IMR-90 (cell line): ENCODE measurements at regions not wholly inside any gene's neighbourhood (a gene's known extent, or its start where the extent isn't known, plus 50 kb on each side); places are given as distances from the start of the nearest gene placed in this dataset.

Experiments
- ATAC-seq: fragments of 200-7000 bp; cut with Tn5 transposase; 2 replicates; pipeline ENCODE4 v1.9.1; 2020; ENCODE audit warnings: low read depth, mild to moderate bottlenecking, moderate library complexity
- BruUV-seq: library from RNA; stranded (reverse); fragments of 400-500 nt; replicated peaks from 2 replicates; lab custom pipeline; 2021; lab: Mats Ljungman, UMichigan
- CTCF ChIA-PET: fragments of 300-600 bp; formaldehyde crosslinking; extraction: SDS; loops from one replicate; lab custom pipeline; 2021; ENCODE audit warnings: antibody characterized with exemption; lab: Yijun Ruan, JAX
- POLR2A ChIA-PET: fragments of 300-600 bp; sonication (Branson Sonifier 250); formaldehyde crosslinking; loops from one replicate; lab custom pipeline; 2022; ENCODE audit warnings: antibody characterized with exemption; ENCODE audit not compliant: unreplicated experiment; lab: Charles Lee
- DNase-seq: peaks from one replicate; pipeline ENCODE4 v3.0.0; 2013
- H2AFZ ChIP-seq: replicated peaks from 2 replicates; pipeline ENCODE3; 2013; ENCODE audit warnings: low read length, mild to moderate bottlenecking; ENCODE audit not compliant: poor library complexity
- H2AK5ac ChIP-seq: 2 replicates; pipeline ENCODE4 v1.6.1; 2013; ENCODE audit warnings: low read depth, low read length, inconsistent platforms
- H2AK9ac ChIP-seq: replicated peaks from 2 replicates; pipeline ENCODE3; 2013; ENCODE audit warnings: mild to moderate bottlenecking, low read depth, low read length, moderate library complexity; ENCODE audit not compliant: poor library complexity
- H2BK120ac ChIP-seq: 2 replicates; pipeline ENCODE4 v1.6.1; 2013; ENCODE audit warnings: low read depth, low read length, inconsistent platforms
- H2BK15ac ChIP-seq: 3 replicates; pipeline ENCODE4 v1.6.1; 2013; ENCODE audit warnings: low read depth, low read length, inconsistent platforms
- H2BK20ac ChIP-seq: 2 replicates; pipeline ENCODE4 v1.6.1; 2013; ENCODE audit warnings: low read depth, mild to moderate bottlenecking, inconsistent platforms, low read length, moderate library complexity
- H2BK5ac ChIP-seq: 2 replicates; pipeline ENCODE4 v1.6.1; 2013; ENCODE audit warnings: mild to moderate bottlenecking, low read depth, low read length, inconsistent platforms; ENCODE audit not compliant: poor library complexity, severe bottlenecking
- H3K14ac ChIP-seq: replicated peaks from 2 replicates; pipeline ENCODE4 v1.6.1; 2013; ENCODE audit warnings: low read depth, low read length, inconsistent platforms
- H3K18ac ChIP-seq: 2 replicates; pipeline ENCODE4 v1.6.1; 2013; ENCODE audit warnings: low read depth, low read length, control low read depth
- H3K23ac ChIP-seq: 2 replicates; pipeline ENCODE4 v1.6.1; 2013; ENCODE audit warnings: low read depth, low read length, inconsistent platforms
- H3K27ac ChIP-seq: 2 replicates; pipeline ENCODE4 v1.5.1; 2013; ENCODE audit warnings: mild to moderate bottlenecking, control low read depth, low read length; ENCODE audit not compliant: insufficient read depth
- H3K27me3 ChIP-seq: 2 replicates; pipeline ENCODE4 v1.6.1; 2013; ENCODE audit warnings: low read length; ENCODE audit not compliant: control insufficient read depth, insufficient read depth
- H3K36me3 ChIP-seq: 2 replicates; pipeline ENCODE4 v1.6.1; 2013; ENCODE audit warnings: low read length, mixed read lengths; ENCODE audit not compliant: control insufficient read depth, insufficient read depth
- H3K4ac ChIP-seq: 2 replicates; pipeline ENCODE4 v1.6.1; 2013; ENCODE audit warnings: low read depth, low read length, inconsistent platforms
- H3K4me1 ChIP-seq: 2 replicates; pipeline ENCODE4 v1.6.1; 2013; ENCODE audit warnings: low read length, mixed read lengths; ENCODE audit not compliant: control insufficient read depth, insufficient read depth
- H3K4me2 ChIP-seq: 2 replicates; pipeline ENCODE4 v1.6.1; 2013; ENCODE audit warnings: low read depth, mild to moderate bottlenecking, control low read depth, low read length, moderate library complexity
- H3K4me3 ChIP-seq: 2 replicates; pipeline ENCODE4 v1.5.1; 2013; ENCODE audit warnings: low read depth, mild to moderate bottlenecking, control low read depth, low read length, moderate library complexity; ENCODE audit not compliant: insufficient read depth
- H3K56ac ChIP-seq: 2 replicates; pipeline ENCODE4 v1.6.1; 2013; ENCODE audit warnings: low read length, inconsistent platforms; ENCODE audit not compliant: insufficient read depth; ENCODE audit errors: extremely low read depth
- H3K79me1 ChIP-seq, 2 experiments: 2 replicates each; pipeline ENCODE4 v1.6.1; 2013; ENCODE audit warnings: low read length in 2 of 2, inconsistent platforms in 1 of 2, low read depth in 1 of 2
- H3K9ac ChIP-seq: 2 replicates; pipeline ENCODE4 v1.6.1; 2013; ENCODE audit warnings: low read depth, low read length, control low read depth
- H3K9me1 ChIP-seq: 2 replicates; pipeline ENCODE4 v1.6.1; 2013; ENCODE audit warnings: low read length, inconsistent platforms; ENCODE audit not compliant: insufficient read depth
- H3K9me3 ChIP-seq: 2 replicates; pipeline ENCODE4 v1.6.1; 2013; ENCODE audit warnings: low read length; ENCODE audit not compliant: control insufficient read depth, insufficient read depth
- H4K20me1 ChIP-seq: 2 replicates; pipeline ENCODE4 v1.6.1; 2013; ENCODE audit warnings: low read length, inconsistent platforms; ENCODE audit not compliant: insufficient read depth
- H4K5ac ChIP-seq: 2 replicates; pipeline ENCODE4 v1.6.1; 2013; ENCODE audit warnings: mild to moderate bottlenecking, low read depth, low read length, control low read depth
- H4K8ac ChIP-seq, 2 experiments: 2 replicates each; pipeline ENCODE4 v1.6.1; 2013; ENCODE audit warnings: low read depth in 2 of 2, low read length in 2 of 2, control low read depth in 1 of 2, inconsistent platforms in 1 of 2
- H4K91ac ChIP-seq: 2 replicates; pipeline ENCODE4 v1.6.1; 2013; ENCODE audit warnings: low read depth, low read length, inconsistent platforms; ENCODE audit not compliant: insufficient read depth
- MAFK ChIP-seq: IDR thresholded peaks from 2 replicates; pipeline ENCODE4 v1.6.1; 2012; ENCODE audit warnings: low read depth, low read length, improper control_type of control experiment
- MAZ ChIP-seq: IDR thresholded peaks from 2 replicates; pipeline ENCODE4 v1.6.1; 2012; ENCODE audit warnings: low read depth, mild to moderate bottlenecking, low read length, improper control_type of control experiment, moderate library complexity, borderline replicate concordance
- MXI1 ChIP-seq: IDR thresholded peaks from 2 replicates; pipeline ENCODE4 v1.6.1; 2012; ENCODE audit warnings: low read depth, mild to moderate bottlenecking, low read length, moderate library complexity, borderline replicate concordance
- NFE2L2 ChIP-seq: fragments of 150-350 bp; IDR thresholded peaks from 2 replicates; pipeline ENCODE4 v1.6.1; 2016; ENCODE audit warnings: low read depth, mild to moderate bottlenecking, low read length
- POLR2A ChIP-seq: IDR thresholded peaks from 2 replicates; pipeline ENCODE4 v1.6.1; 2012; ENCODE audit warnings: mild to moderate bottlenecking, low read depth, low read length
- RAD21 ChIP-seq: IDR thresholded peaks from 2 replicates; pipeline ENCODE4 v1.6.1; 2012; ENCODE audit warnings: low read length, improper control_type of control experiment
- RCOR1 ChIP-seq: IDR thresholded peaks from 2 replicates; pipeline ENCODE4 v1.6.1; 2012; ENCODE audit warnings: mild to moderate bottlenecking, low read length, improper control_type of control experiment; ENCODE audit not compliant: insufficient replicate concordance
- RFX5 ChIP-seq: IDR thresholded peaks from 2 replicates; pipeline ENCODE4 v1.8.0; 2012; ENCODE audit warnings: low read depth, mild to moderate bottlenecking, low read length, moderate library complexity
- SMC3 ChIP-seq: fragments of 150-350 bp; IDR thresholded peaks from 2 replicates; pipeline ENCODE4 v1.6.1; 2016; ENCODE audit warnings: low read depth, mild to moderate bottlenecking, antibody characterized with exemption, low read length, moderate library complexity
- WGBS, 2 experiments: methylation state at CpG; one replicate each; pipeline versions ENCODE4 v1.1.5 to v1.1.7; 2013; ENCODE audit warnings: missing lambda C conversion rate in 2 of 2; ENCODE audit not compliant: insufficient read length in 1 of 2; ENCODE audit errors: extremely low coverage in 2 of 2; 5-methylcytosine and 5-hydroxymethylcytosine counted together
- dilution Hi-C: fragments of 300-500 bp; cut with HindIII; formaldehyde crosslinking; loops from one replicate; pipeline ENCODE4 v1.14.3; 2018; ENCODE audit warnings: low sequenced_read_pairs; ENCODE audit not compliant: unreplicated experiment
- in situ Hi-C: fragments of 300-500 bp; cut with MboI; formaldehyde crosslinking; loops from 3 replicates; pipeline ENCODE4 v1.14.3; 2019; ENCODE audit warnings: low sequenced_read_pairs, inconsistent platforms, mixed read lengths
- intact Hi-C: fragments of 100-400 bp; cut with micrococcal nuclease; formaldehyde crosslinking; loops from 2 replicates; pipeline ENCODE4 v1.10.0; 2022
- TF ChIP-seq, protein P1 (sequence below): conservative IDR thresholded peaks from 2 replicates; pipeline ENCODE4 v1.5.1; 2012; ENCODE audit warnings: mild to moderate bottlenecking, low read depth, low read length, improper control_type of control experiment
- TF ChIP-seq, protein P2 (sequence below): fragments of 150-350 bp; IDR thresholded peaks from 2 replicates; pipeline ENCODE4 v1.6.1; 2017; ENCODE audit warnings: mild to moderate bottlenecking, antibody characterized with exemption, low read length, low read depth

DNA sequence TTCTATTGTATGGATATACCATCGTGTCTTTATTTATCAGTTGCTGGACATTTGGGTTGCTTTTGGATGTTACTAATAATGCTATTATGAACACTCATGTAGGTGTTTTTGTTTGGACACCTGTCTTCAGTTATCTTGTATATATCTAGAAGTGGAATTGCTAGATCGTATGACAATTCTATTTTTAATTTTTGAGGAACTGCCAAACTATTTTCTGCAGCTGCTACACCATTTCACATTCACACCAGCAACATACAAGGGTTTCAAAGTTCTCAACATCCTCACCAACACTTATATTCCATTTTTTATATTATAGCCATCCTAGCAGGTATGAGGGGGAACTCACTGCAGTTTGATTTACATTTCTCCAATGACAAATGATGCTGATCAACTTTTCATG lies 324.6 kb downstream of the CAAP1 start:
- CTCF ChIA-PET = no interaction called here
- no peaks in the 10 kb centered on the region for H3K36me3 ChIP-seq
- H3K4ac ChIP-seq = no peak overlapping the region
- intact Hi-C loops (no loop called here), dilution Hi-C loops (no loop called here), in situ Hi-C loops (no loop called here)
- H3K4me1 ChIP-seq = no peaks in the 10 kb centered on the region
- H3K79me1 ChIP-seq = no peaks in the 10 kb centered on the region
- H3K14ac ChIP-seq = no peak overlapping the region
- no peaks in the 10 kb centered on the region for H3K27me3 ChIP-seq
- no peak overlapping the region for H4K8ac ChIP-seq
- no peak overlapping the region for H4K5ac ChIP-seq
- no peak overlapping the region for H2AK5ac ChIP-seq
- no peaks in the 10 kb centered on the region for H3K9me1 ChIP-seq
- H3K9me3 ChIP-seq = peaks cover 2% of the 10 kb centered on the region; the same call in 1 of the 2 replicates
- no peak overlapping the region for H4K91ac ChIP-seq
- no peak overlapping the region for H3K4me2 ChIP-seq
- no peak overlapping the region for H3K18ac ChIP-seq
- no peak overlapping the region for H3K27ac ChIP-seq
- H2BK120ac ChIP-seq = no peak overlapping the region
- no peak overlapping the region for H2AFZ ChIP-seq
- H3K23ac ChIP-seq = no peak overlapping the region
- TF ChIP-seq POLR2A (no peak), RCOR1 (no peak), RFX5 (no peak), MAFK (no peak), NFE2L2 (no peak), RAD21 (no peak), MXI1 (no peak), SMC3 (no peak), MAZ (no peak)
- TF ChIP-seq, protein P1, sequence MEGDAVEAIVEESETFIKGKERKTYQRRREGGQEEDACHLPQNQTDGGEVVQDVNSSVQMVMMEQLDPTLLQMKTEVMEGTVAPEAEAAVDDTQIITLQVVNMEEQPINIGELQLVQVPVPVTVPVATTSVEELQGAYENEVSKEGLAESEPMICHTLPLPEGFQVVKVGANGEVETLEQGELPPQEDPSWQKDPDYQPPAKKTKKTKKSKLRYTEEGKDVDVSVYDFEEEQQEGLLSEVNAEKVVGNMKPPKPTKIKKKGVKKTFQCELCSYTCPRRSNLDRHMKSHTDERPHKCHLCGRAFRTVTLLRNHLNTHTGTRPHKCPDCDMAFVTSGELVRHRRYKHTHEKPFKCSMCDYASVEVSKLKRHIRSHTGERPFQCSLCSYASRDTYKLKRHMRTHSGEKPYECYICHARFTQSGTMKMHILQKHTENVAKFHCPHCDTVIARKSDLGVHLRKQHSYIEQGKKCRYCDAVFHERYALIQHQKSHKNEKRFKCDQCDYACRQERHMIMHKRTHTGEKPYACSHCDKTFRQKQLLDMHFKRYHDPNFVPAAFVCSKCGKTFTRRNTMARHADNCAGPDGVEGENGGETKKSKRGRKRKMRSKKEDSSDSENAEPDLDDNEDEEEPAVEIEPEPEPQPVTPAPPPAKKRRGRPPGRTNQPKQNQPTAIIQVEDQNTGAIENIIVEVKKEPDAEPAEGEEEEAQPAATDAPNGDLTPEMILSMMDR = no peak
- TF ChIP-seq, protein P2, sequence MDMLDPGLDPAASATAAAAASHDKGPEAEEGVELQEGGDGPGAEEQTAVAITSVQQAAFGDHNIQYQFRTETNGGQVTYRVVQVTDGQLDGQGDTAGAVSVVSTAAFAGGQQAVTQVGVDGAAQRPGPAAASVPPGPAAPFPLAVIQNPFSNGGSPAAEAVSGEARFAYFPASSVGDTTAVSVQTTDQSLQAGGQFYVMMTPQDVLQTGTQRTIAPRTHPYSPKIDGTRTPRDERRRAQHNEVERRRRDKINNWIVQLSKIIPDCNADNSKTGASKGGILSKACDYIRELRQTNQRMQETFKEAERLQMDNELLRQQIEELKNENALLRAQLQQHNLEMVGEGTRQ = no peak
- no peak overlapping the region for H2BK15ac ChIP-seq
- no peak overlapping the region for H2BK20ac ChIP-seq
- no TSS peak for BruUV-seq
- H3K4me3 ChIP-seq = no peak overlapping the region
- no peak for DNase-seq
- ATAC-seq = no peak
- H4K20me1 ChIP-seq = no peaks in the 10 kb centered on the region
- POLR2A ChIA-PET = no interaction called here
- no peak overlapping the region for H3K56ac ChIP-seq
- no peak overlapping the region for H2AK9ac ChIP-seq
- no peak overlapping the region for H2BK5ac ChIP-seq
- no CpG with 5 or more reads among the region's 2 CpGs for WGBS, 2 experiments
- no peak overlapping the region for H3K9ac ChIP-seq
